ENCODE measurements at regions not wholly inside any gene's neighbourhood (a gene's known extent, or its start where the extent isn't known, plus 50 kb on each side); places are given as distances from the start of the nearest gene placed in this dataset.

DNA sequence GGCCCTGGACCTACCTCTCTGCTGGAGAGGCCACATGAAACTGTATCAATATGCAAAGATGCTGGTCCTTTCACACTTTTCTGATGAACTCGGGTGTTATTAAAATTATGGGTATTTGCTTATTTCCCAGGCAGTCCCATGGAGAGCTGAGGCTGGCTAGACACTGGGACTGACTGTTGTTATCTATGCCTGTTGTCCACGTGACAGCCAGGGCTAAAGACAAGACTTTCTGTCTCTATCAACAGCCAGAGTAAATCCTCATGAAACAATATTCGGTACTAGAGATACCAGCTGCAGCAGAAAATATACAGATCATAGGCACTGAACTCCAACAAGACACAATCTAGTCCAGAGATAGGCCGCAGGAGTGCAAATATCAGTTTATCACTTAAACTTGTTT, 236.4 kb downstream of the FOXA2 start:
- TF ChIP-seq, protein P1, sequence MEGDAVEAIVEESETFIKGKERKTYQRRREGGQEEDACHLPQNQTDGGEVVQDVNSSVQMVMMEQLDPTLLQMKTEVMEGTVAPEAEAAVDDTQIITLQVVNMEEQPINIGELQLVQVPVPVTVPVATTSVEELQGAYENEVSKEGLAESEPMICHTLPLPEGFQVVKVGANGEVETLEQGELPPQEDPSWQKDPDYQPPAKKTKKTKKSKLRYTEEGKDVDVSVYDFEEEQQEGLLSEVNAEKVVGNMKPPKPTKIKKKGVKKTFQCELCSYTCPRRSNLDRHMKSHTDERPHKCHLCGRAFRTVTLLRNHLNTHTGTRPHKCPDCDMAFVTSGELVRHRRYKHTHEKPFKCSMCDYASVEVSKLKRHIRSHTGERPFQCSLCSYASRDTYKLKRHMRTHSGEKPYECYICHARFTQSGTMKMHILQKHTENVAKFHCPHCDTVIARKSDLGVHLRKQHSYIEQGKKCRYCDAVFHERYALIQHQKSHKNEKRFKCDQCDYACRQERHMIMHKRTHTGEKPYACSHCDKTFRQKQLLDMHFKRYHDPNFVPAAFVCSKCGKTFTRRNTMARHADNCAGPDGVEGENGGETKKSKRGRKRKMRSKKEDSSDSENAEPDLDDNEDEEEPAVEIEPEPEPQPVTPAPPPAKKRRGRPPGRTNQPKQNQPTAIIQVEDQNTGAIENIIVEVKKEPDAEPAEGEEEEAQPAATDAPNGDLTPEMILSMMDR (IDR thresholded peaks at IDR 0.05) = no peak
- TF ChIP-seq POLR2A (IDR thresholded peaks at IDR 0.05) = no peak

Measured in thyroid gland (tissue), 4 donors.